Stimulated activated naive CD8-positive, alpha-beta T cell treated with anti-CD3 and anti-CD28 coated beads, Interleukin-15, Interleukin-2, amounts not matched to agents 100 U/mL and 50 U/mL, for 24 hours (primary cell): ENCODE measurements at regions not wholly inside any gene's neighbourhood (a gene's known extent, or its start where the extent isn't known, plus 50 kb on each side); places are given as distances from the start of the nearest gene placed in this dataset.
"Not testable (repeated sequence)": the region's sequence is repeated elsewhere in the genome, so short reads cannot be mapped to it uniquely, and the experiment has no call there.

Experiments
- ATAC-seq: fragments of 150-1000 bp; cut with Tn5 transposase; one replicate; pipeline ENCODE4 v1.10.0; 2021
- DNase-seq: peaks from one replicate; pipeline ENCODE4 v3.0.0; 2021

DNA sequence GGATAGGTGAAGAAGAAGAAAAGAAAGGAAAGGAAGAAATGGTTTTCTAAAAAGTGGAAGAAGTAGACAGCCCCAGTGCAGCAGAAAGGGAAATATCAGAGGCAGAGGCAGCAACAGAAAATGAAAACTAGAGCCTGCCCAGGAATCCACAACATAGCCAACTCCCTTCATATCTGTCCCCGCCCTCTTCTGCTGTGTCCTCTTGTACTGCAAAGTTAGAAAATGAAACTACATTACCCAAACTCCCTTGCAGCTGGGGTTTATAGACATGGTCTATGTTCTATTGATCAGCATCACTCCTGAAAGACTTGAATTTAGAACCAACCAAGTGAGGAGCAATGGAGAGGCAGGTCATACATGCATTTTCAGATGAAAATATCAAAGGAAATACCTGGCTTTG lies 200.5 kb upstream of the PHACTR1 start:
- DNase-seq (no peak), ATAC-seq (no peak)

- ATAC-seq: no peak
- DNase-seq: no peak
Measured at GRCh38 chr6:12522347-12522746, 194.2 kb upstream of the PHACTR1 start.

- ATAC-seq: no peak
- DNase-seq: no peak
Measured at GRCh38 chr6:12523726-12524125, 192.8 kb upstream of the PHACTR1 start.

DNA sequence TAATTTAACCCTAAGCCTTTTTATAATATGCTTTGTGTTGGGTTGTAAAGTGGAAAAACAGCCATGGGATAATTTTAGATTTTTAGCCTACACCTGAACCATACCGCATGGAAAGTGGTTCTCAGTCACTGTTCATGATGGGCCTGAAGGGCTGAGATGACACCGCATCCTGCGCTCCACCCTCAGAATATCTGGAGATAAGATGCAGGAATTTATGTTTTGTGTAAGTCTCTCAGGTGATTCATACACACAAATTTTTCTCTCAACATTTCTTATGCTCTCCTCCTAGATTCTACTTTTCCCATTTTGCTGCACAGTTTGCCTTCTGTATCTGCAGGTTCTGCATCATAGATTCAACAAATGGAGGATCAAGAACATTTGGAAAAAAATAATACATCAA lies 191.3 kb upstream of the PHACTR1 start:
- DNase-seq: no peak
- ATAC-seq: no peak

DNA sequence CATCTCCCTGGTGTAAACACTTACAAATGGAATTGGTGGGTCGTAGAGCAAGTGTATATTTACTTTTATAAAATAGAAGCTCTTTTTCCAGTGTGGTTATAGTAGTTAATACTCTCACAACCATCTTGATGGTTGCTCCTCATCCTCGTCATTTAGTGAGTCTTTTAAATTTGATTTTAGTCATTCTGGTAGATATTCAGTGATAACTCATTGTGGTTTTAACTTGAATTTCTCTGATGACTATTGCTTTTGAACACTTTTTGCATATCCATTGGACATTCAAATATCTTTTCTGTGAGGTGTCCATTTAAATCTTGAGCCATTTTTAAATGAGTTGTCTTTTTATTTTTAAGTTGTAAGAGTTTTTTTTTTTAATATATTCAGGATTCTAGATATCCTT lies 189.2 kb upstream of the PHACTR1 start:
- DNase-seq (no peak), ATAC-seq (no peak)

- DNase-seq (no peak), ATAC-seq (no peak)
Measured at GRCh38 chr6:12528136-12528535, 188.4 kb upstream of the PHACTR1 start.

- ATAC-seq (no peak), DNase-seq (no peak)
Measured at GRCh38 chr6:12528581-12529363, 187.8 kb upstream of the PHACTR1 start.

GRCh38 chr6:12529364-12530019 lies 187.1 kb upstream of the PHACTR1 start:
- ATAC-seq (no peak), DNase-seq (no peak)

GRCh38 chr6:12530345-12530744 lies 186.2 kb upstream of the PHACTR1 start:
- DNase-seq (no peak), ATAC-seq (no peak)

DNA sequence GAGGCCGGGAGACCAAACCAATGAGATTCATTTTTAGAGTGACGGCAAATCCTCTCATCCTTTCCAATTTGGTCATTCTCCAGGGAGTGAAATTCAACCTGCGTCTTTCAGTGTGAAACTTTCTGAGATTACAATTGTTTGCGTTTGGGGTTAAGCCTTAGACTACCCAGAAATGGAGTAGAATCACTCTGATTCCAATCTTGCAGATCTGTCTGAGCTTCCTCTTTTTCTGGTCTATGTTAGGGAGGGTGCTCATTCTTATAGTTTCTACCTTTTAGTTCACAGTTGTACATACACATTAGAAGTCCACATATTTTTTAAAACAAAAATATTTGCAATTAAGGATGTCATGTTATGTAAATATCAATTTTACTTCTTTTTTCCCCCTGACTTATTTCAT lies 183.0 kb upstream of the PHACTR1 start:
- DNase-seq: no peak
- ATAC-seq: no peak

DNA sequence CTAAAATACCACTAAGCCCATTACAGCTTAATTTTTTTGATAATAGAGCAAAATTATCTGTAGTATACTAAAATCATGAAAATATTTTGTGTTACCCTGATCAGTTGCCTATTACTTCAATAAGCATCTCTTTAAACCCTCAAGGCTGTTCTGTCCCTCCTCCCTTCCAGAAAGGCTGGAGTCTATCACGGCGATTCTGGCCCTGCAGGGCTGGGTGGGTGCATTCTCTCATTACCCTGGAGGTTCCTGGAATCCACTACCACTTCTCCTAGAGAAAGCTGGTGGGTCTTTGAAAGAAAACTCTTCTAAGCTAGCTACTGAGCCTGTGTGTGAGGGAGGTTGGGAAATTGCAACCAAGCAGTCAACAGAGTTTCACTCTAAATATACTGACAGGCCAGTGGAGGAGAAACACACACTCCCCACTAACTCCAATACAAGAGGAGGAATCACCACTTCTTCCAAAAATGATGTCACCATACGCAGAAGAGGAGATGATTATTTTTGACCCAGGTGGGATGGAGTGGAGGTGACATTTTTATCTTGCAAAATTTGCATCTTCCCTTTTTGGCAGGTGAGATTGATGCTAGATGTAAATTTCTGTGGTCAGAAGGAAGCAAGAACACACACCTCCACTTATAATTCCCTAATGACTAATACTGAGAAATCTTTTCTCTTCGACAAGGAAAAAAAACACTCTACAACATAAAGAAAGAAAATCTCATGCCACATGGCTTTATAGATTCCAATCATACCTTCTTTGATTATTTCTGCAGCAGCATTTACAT lies 182.3 kb upstream of the PHACTR1 start:
- ATAC-seq: no peak
- no peak for DNase-seq

GRCh38 chr6:12535586-12536314 lies 180.8 kb upstream of the PHACTR1 start:
- DNase-seq: no peak

GRCh38 chr6:12536416-12536815 lies 180.2 kb upstream of the PHACTR1 start:
- ATAC-seq (no peak), DNase-seq (no peak)

More at GRCh38 chr6:12535586-12536314, 180.8 kb upstream of the PHACTR1 start:
- ATAC-seq: no peak

DNA sequence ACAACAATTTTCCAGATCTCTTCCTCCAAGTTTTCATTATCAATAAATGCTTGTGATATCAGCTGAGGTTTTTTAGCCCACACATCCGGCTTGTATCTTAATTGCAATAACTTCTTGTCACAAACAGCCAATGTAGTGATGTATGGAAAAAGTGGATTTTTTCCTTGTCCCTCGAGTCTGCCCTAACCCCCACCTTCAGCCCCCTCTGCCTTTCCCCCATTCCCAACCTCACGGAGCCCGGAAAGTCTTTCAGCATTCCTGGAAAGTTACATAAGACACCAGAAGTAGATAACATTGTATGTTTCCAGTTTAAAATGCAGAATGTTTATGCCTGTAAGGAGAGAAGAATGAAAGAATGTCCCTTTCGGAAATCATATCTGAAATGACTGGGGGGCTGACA lies 179.2 kb upstream of the PHACTR1 start:
- no peak for ATAC-seq
- DNase-seq: no peak

- DNase-seq (no peak), ATAC-seq (no peak)
Measured at GRCh38 chr6:12538881-12539357, 177.6 kb upstream of the PHACTR1 start.

- not testable (repeated sequence) for DNase-seq, ATAC-seq
Measured at GRCh38 chr6:12542319-12543115, 174.1 kb upstream of the PHACTR1 start.

- ATAC-seq (no peak), DNase-seq (no peak)
Measured at GRCh38 chr6:12543953-12544352, 172.6 kb upstream of the PHACTR1 start.

DNA sequence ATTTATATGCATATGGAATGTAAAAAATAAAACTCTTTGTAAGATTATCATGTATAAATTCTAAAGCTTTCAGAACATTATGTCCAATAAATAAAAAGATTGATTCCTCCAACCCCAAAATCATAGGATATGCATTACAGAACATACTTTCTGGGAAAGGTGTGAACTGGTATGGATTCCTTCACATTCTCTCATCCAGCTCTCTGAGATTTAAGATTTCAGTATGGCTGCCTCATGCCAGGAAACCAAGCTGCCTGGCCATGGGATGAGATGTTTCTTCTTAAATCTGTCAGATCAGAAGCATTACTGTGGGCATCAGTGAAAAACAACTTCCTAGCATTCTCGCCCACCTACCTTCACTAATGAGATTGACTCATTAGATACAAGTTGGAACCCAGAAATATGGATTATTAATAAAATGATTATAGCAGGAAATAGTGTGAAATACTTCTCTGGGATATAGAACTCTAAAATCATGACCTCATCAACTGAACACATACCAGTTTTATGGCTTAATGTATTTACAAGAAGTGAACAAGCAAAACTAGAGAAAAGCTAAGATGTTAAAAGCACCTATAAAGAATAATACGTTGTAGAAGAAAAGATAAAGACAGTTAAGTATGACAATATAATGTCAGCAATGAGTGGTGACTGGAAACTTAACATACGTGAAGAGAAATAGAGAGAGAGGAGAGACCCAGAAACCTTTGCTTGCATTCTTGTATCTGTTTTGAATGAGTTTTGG lies 171.6 kb upstream of the PHACTR1 start:
- ATAC-seq: no peak
- DNase-seq: no peak

DNA sequence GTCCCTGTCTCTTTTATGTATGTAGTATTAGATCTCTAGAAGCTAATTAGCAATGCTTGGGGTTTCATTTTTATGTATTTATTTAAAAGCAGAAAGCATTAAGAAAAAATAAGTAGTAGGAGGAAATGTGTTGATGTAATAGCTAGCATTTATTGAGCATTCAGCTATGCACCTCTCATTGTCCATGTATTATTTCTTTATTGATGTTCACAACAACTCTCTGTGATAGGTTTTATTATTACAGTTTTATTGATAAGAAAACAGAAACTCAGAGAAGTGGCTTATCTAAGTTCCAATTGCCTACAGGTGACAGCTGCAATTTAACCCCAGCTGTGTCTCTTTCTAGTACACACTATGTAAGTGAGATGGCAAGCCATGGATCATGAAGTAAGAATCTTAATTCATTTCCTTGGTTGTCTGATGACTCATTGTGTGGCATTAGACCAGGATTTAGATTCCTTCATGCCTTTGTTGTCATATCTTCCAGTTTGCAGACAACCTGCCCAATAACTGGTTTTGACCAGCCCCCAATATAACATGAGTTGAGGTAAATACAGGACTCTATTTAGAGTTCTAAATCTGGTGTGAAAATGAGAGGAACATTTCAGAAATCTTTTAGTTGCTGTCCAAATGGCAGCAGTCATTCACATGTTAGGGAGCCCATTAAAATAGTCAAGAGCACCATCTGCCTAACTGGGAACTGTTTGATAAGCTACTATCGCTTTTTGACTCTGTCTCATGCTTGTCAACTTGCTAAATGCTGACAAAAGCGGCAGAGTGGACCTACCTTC lies 170.8 kb upstream of the PHACTR1 start:
- DNase-seq (no peak), ATAC-seq (no peak)
